DMS 273 treated with DMSO at 0.1 percent for 48 hours (cell line): ENCODE measurements at regions not wholly inside any gene's neighbourhood (a gene's known extent, or its start where the extent isn't known, plus 50 kb on each side); places are given as distances from the start of the nearest gene placed in this dataset.

Experiments used
- DNase-seq: peaks from one replicate; lab custom pipeline; 2025; lab: John Stamatoyannopoulos, UW

GRCh38 chr11:131301306-131301705, 69.1 kb upstream of the NTM start:
- DNase-seq = no peak

- DNase-seq = no peak
Observed at GRCh38 chr11:131302836-131303235, 67.6 kb upstream of the NTM start.

- DNase-seq = no peak
Observed at GRCh38 chr11:131303611-131304119, 66.8 kb upstream of the NTM start.

GRCh38 chr11:131305005-131305404, 65.4 kb upstream of the NTM start:
- DNase-seq = no peak

- no peak for DNase-seq
Observed at GRCh38 chr11:131307506-131307905, 62.9 kb upstream of the NTM start.

GRCh38 chr11:131309776-131310175, 60.6 kb upstream of the NTM start:
- no peak for DNase-seq

- no peak for DNase-seq
Observed at GRCh38 chr11:131311776-131312514, 58.5 kb upstream of the NTM start.
